Stimulated activated CD8-positive, alpha-beta memory T cell treated with anti-CD3 and anti-CD28 coated beads, Interleukin-7, amount 100 ng/mL, for 4 hours (primary cell): ENCODE measurements at regions not wholly inside any gene's neighbourhood (a gene's known extent, or its start where the extent isn't known, plus 50 kb on each side); places are given as distances from the start of the nearest gene placed in this dataset.

Source experiments
- DNase-seq, 2 donors: peaks; one replicate each; pipeline ENCODE4 v3.0.0-alpha.2; 2020; ENCODE audit warnings: low read depth in 2 of 2

DNA sequence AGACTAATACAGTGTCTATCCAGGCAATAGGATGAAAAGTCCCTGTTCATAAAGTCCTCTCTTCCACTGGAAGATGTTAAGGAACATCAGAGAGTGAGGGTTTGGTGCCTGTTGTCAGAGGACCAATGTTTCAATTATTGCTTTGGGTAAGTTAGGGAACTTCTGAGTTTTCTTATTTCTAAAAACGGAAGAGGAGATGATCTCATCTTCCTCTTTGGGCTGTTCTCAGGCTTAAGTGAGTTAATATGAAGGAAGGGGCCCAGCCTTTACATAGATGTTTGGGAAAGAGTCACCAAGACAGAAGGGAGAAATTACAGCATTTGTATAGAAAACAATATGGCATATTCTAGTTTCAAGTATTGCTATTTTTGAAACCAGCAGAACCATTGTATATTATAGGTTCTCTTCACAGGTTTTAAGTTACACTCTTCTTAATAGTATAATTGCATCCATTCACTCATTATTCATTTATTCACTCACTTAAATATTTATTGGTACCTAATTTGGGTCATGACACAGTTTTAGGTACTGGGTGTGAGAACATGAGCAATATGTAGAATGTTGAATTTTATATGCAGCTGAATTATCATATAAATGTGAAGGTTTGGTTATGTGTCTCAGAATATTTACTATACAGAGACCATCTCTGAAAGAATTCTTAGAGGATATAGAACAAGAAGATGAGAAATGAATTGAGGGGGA is 68.5 kb upstream of the LRIG3 start:
- DNase-seq = no peak

- no peak for DNase-seq
These were observed 61.7 kb upstream of the LRIG3 start for GRCh38 chr12:58981961-58982360.

DNA sequence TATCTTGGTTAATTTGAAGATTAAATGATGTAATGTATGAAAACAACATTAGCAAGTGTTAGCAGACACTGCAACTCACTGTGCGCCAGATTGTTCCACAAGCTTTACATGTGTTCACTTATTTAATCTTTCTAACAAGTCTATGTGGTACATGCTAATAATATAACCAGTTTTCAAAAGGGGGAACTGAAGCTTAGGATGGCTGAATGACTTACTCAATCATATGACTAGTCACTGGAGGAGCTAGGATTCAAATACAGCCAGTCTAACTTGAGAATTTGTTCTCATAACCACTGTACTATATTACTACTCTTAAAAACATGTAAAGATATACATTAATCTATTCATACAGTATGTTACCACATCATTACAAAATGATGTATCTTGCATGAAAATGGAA is 60.5 kb upstream of the LRIG3 start:
- DNase-seq = no peak

- no peak for DNase-seq
These were observed 58.4 kb upstream of the LRIG3 start for GRCh38 chr12:58978717-58979116.

DNA sequence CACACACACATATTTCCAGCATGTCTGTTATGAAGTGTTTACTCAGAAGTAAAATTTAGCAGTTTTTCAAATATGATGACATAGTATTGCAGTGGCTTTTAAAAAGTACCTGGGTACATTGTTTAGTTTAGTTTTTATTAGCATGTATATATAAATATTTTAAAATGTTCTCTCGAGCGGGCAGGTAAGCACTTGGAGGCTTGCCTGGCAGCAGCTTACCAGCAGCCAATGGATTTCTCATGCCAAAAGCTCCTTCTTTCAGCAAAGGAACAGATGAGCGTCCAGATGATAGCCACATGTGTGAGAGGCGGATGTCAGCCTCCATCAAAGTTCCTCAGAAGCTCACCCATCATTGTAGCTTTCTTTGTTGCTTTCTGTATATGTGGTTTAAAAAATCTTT is 57.2 kb upstream of the LRIG3 start:
- no peak for DNase-seq

DNA sequence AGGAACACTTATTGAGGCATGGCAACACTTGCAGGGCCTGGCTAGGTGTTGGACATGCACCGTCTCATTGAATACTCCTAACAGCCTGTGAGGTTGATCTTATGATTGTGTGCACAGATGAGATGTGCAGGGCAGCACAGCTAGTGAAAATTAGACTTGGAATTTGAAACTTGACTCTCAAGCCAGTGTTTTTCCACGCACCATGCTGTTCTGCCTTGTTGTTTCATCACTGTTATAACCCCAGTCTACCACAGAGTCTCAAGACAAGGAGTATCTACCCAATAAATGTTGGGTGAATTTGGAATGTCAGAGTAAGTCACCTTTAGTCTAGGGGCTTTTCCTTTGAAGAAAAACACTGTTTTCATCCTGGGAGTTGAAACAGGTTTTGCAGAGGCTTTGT is 55.8 kb upstream of the LRIG3 start:
- no peak for DNase-seq
